Epithelial cell of proximal tubule (primary cell): ENCODE measurements at regions not wholly inside any gene's neighbourhood (a gene's known extent, or its start where the extent isn't known, plus 50 kb on each side); places are given as distances from the start of the nearest gene placed in this dataset.
"Not testable (repeated sequence)": the region's sequence is repeated elsewhere in the genome, so short reads cannot be mapped to it uniquely, and the experiment has no call there.

Experiments
- DNase-seq: peaks from one replicate; pipeline ENCODE4 v3.0.0-alpha.2; 2011; ENCODE audit warnings: low read depth
- H3K4me3 ChIP-seq: 2 replicates; pipeline ENCODE4 v1.5.1; 2011; ENCODE audit warnings: low read depth, mild to moderate bottlenecking, low read length
- CTCF ChIP-seq: conservative IDR thresholded peaks from 2 replicates; pipeline ENCODE4 v1.5.1; 2012; ENCODE audit warnings: low read depth, mild to moderate bottlenecking, low read length

GRCh38 chr12:33514893-33515292, 75.3 kb upstream of the SYT10 start:
- no peak overlapping the region for H3K4me3 ChIP-seq
- peak; percentile 44 for TF ChIP-seq CTCF
- DNase-seq = no peak

GRCh38 chr12:33519566-33519965, 79.9 kb upstream of the SYT10 start:
- no peak overlapping the region for H3K4me3 ChIP-seq
- TF ChIP-seq CTCF = no peak
- DNase-seq = no peak

- DNase-seq, H3K4me3 ChIP-seq: not testable (repeated sequence)
These were observed 81.1 kb upstream of the SYT10 start for GRCh38 chr12:33520505-33521302.

GRCh38 chr12:33529031-33529430, 89.4 kb upstream of the SYT10 start:
- TF ChIP-seq CTCF = no peak
- no peak for DNase-seq
- H3K4me3 ChIP-seq = no peak overlapping the region

- TF ChIP-seq CTCF = no peak
- no peak for DNase-seq
These were observed 90.2 kb upstream of the SYT10 start for GRCh38 chr12:33529810-33530209.

GRCh38 chr12:33531261-33531660, 91.6 kb upstream of the SYT10 start:
- TF ChIP-seq CTCF = no peak
- DNase-seq = no peak
- H3K4me3 ChIP-seq = no peak overlapping the region

More at GRCh38 chr12:33529810-33530209, 90.2 kb upstream of the SYT10 start:
- no peak overlapping the region for H3K4me3 ChIP-seq

- no peak overlapping the region for H3K4me3 ChIP-seq
- DNase-seq = no peak
- no peak for TF ChIP-seq CTCF
These were observed 93.9 kb upstream of the SYT10 start for GRCh38 chr12:33533527-33533926.
